AG04450 (cell line): ENCODE measurements at regions not wholly inside any gene's neighbourhood (a gene's known extent, or its start where the extent isn't known, plus 50 kb on each side); places are given as distances from the start of the nearest gene placed in this dataset.

Source experiments
- CTCF ChIA-PET: fragments of 300-600, 350-600 bp; formaldehyde crosslinking; extraction: SDS; loops from one replicate; lab custom pipeline; 2022; ENCODE audit warnings: antibody characterized with exemption, inconsistent platforms; lab: Charles Lee
- POLR2A ChIA-PET: fragments of 350-600 bp; formaldehyde crosslinking; extraction: SDS; loops from one replicate; lab custom pipeline; 2021; ENCODE audit warnings: antibody characterized with exemption, inconsistent platforms; lab: Yijun Ruan, JAX
- DNase-seq: peaks from one replicate; pipeline ENCODE4 v3.0.0-alpha.2; 2011; ENCODE audit warnings: low read depth, low spot score
- H3K27ac ChIP-seq: one replicate; pipeline ENCODE4 v1.5.1; 2012; ENCODE audit warnings: low read depth, low read length, control low read depth
- H3K27me3 ChIP-seq: one replicate; pipeline ENCODE4 v1.6.0; 2012; ENCODE audit warnings: low read length; ENCODE audit not compliant: control insufficient read depth, insufficient read depth
- H3K4me3 ChIP-seq: 2 replicates; pipeline ENCODE4 v1.5.1; 2011; ENCODE audit warnings: mild to moderate bottlenecking, low read depth, low read length, control low read depth
- H3K9me3 ChIP-seq: 2 replicates; pipeline ENCODE4 v1.5.1; 2012; ENCODE audit warnings: low read length; ENCODE audit not compliant: control insufficient read depth, insufficient read depth
- TF ChIP-seq, protein P1 (sequence below): IDR thresholded peaks from 2 replicates; pipeline ENCODE4 v1.5.1; 2011; ENCODE audit warnings: low read depth, low read length, control low read depth, inconsistent platforms

DNA sequence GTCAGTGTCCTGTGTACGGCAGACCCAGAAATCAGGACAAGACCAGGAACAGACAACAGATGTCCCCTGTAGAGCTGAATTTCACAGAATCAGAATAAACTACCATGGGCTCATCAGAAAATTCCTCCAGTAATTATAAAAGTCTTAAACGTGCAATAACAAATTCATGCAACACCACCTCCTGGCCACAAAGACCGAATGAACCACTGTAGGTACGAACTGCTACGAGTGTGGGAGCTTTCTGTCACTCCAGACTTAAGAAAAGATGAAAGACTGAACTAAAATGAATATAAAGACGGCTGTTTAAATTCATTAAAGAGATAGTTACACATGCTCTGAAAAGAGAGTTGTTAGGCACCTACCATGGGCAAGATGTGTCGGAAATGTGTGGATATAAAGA is 333.5 kb downstream of the RRAGC start:
- Histone ChIP-seq H3K9me3 (no peaks in the 10 kb centered on the region; the same call in 1 of the 2 replicates), H3K27me3 (no peaks in the 10 kb centered on the region), H3K27ac (no peak overlapping the region), H3K4me3 (no peak overlapping the region)
- TF ChIP-seq, protein P1, sequence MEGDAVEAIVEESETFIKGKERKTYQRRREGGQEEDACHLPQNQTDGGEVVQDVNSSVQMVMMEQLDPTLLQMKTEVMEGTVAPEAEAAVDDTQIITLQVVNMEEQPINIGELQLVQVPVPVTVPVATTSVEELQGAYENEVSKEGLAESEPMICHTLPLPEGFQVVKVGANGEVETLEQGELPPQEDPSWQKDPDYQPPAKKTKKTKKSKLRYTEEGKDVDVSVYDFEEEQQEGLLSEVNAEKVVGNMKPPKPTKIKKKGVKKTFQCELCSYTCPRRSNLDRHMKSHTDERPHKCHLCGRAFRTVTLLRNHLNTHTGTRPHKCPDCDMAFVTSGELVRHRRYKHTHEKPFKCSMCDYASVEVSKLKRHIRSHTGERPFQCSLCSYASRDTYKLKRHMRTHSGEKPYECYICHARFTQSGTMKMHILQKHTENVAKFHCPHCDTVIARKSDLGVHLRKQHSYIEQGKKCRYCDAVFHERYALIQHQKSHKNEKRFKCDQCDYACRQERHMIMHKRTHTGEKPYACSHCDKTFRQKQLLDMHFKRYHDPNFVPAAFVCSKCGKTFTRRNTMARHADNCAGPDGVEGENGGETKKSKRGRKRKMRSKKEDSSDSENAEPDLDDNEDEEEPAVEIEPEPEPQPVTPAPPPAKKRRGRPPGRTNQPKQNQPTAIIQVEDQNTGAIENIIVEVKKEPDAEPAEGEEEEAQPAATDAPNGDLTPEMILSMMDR: no peak
- DNase-seq: no peak
- ChIA-PET CTCF (no interaction called here), POLR2A (no interaction called here)

DNA sequence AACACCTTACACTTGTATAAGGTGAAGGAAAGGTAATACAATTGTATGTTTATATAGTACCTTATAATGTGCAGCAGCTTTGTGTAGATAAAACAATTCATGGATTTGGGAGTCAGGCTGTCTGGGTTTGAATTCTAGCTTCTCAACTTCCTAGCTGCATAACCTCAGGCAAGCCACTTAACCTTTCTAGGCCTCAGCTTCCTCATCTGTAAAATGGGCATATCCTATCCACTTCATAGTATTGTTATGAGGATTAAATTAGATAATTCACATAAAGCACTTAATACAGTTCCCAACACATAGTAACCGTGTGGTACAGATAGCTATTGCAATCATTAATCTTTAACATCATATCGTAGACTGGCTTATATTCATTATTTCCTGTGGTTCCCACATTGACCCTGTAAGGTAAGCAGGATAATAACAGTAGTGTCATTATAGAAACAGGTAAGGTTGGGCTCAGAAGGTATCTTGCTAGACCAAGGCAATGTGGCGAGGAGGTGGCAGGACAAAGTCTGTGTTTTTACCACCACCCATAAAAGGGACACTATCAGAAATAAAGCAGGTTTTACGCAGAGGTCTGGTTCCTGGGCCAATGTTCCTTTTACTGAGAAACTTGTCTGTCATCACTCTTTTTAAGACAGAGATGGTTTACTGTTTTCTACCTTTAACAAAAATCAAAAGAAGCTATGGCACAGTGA is 334.1 kb downstream of the RRAGC start:
- DNase-seq: no peak
- TF ChIP-seq, protein P1: no peak
- ChIA-PET CTCF (no interaction called here), POLR2A (interaction anchor here (0.6 kb wide), 1 partner anchor 543 kb away, joined by 3 read pairs; no protein-coding TSS in a partner anchor)
- H3K4me3 ChIP-seq: no peak overlapping the region
- no peaks in the 10 kb centered on the region for H3K27me3 ChIP-seq
- H3K27ac ChIP-seq: no peak overlapping the region
- H3K9me3 ChIP-seq: no peaks in the 10 kb centered on the region; the same call in 1 of the 2 replicates

DNA sequence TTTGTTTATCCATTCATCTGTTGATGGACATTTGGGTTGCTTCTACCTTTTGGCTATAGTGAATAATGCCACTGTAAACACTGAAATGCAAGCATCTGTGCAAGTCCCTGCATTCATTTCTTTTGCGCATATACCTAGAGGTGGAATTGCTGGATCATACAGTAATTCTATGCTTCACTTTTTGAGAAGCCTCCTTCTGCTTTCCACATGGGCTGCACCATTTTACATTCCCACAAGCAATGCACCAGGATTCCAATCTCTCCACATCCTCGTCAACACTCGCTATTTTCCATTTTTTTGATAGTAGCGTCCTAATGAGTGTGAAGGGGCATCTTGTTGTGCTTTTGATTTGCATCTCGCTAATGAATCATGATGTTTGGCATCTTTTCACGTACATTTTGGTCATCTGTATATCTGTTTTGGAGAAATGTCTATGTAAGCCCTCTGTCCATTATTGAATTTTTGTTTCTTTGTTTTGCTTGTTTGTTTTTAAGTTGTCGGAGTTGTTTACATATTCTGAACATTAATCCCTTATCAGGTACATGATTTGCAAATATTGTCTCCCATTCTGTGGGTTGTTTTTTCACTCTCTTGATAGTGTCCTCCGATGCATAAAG is 335.4 kb downstream of the RRAGC start:
- TF ChIP-seq, protein P1: no peak
- H3K27me3 ChIP-seq: no peaks in the 10 kb centered on the region
- CTCF ChIA-PET: no interaction called here
- no peaks in the 10 kb centered on the region for H3K9me3 ChIP-seq
- no peak for DNase-seq
- no peak overlapping the region for H3K4me3 ChIP-seq
- H3K27ac ChIP-seq: no peak overlapping the region
- POLR2A ChIA-PET: no interaction called here

DNA sequence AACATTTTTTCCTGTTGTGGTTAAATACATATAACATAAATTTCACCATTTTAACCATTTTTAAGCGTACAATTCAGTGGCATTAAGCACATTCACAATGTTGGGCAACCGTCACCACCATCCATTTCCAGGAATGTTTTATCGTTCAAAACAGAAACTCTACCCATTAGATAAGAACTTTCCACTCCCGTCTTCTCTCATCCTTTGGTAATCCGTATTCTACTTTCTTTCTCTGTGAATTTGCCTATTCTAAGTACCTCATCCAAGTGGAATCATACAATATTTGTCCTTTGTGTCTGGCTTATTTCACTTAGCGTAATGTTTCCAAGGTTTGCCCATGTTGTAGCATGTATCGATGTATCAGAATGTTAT is 336.0 kb downstream of the RRAGC start:
- Histone ChIP-seq H3K27ac (no peak overlapping the region), H3K4me3 (no peak overlapping the region), H3K9me3 (no peaks in the 10 kb centered on the region), H3K27me3 (no peaks in the 10 kb centered on the region)
- POLR2A ChIA-PET: no interaction called here
- TF ChIP-seq, protein P1: no peak
- CTCF ChIA-PET: no interaction called here
- DNase-seq: no peak

DNA sequence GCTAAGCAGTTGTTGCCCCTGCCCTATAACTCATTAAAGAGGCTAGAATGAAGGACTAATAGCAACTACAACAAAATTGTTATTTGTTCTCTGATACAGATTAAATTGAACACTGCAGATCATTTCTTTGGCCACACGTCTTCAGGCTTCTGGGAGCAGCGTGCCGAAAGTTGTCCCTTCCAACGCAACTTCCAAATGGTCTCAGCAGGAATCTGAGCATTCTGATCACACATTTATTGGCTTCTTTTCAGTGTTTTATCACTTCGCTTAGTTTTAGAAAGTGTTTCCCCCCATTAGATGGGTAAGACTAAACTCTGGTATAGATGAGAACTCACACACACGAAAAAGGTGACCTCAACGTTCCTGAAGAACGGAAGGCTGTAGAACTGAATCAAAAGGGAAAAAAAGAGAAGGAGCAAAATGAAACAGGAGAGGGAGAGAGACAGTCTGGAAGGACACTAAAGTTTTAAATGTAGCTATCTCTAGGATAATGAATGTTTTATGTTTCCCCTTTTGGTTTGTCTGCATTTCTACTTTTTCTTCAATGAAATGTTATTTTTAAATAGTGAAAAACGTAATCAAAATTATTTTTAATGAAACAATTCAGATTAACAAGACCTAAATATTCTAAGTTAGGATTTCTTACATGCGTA is 336.5 kb downstream of the RRAGC start:
- no peak overlapping the region for H3K27ac ChIP-seq
- CTCF ChIA-PET: interaction anchor here (0.7 kb wide), 1 partner anchor 103 kb away, joined by 3 read pairs; no protein-coding TSS in a partner anchor
- no peak overlapping the region for H3K4me3 ChIP-seq
- POLR2A ChIA-PET: no interaction called here
- DNase-seq: no peak
- H3K9me3 ChIP-seq: no peaks in the 10 kb centered on the region
- no peaks in the 10 kb centered on the region for H3K27me3 ChIP-seq
- TF ChIP-seq, protein P1: no peak
